AG04450 (cell line): ENCODE measurements at regions not wholly inside any gene's neighbourhood (a gene's known extent, or its start where the extent isn't known, plus 50 kb on each side); places are given as distances from the start of the nearest gene placed in this dataset.

ENCODE experiments used
- CTCF ChIA-PET: fragments of 300-600, 350-600 bp; formaldehyde crosslinking; extraction: SDS; loops from one replicate; lab custom pipeline; 2022; ENCODE audit warnings: antibody characterized with exemption, inconsistent platforms; lab: Charles Lee
- POLR2A ChIA-PET: fragments of 350-600 bp; formaldehyde crosslinking; extraction: SDS; loops from one replicate; lab custom pipeline; 2021; ENCODE audit warnings: antibody characterized with exemption, inconsistent platforms; lab: Yijun Ruan, JAX
- DNase-seq: peaks from one replicate; pipeline ENCODE4 v3.0.0-alpha.2; 2011; ENCODE audit warnings: low read depth, low spot score
- H3K27ac ChIP-seq: one replicate; pipeline ENCODE4 v1.5.1; 2012; ENCODE audit warnings: low read depth, low read length, control low read depth
- H3K27me3 ChIP-seq: one replicate; pipeline ENCODE4 v1.6.0; 2012; ENCODE audit warnings: low read length; ENCODE audit not compliant: control insufficient read depth, insufficient read depth
- H3K4me3 ChIP-seq: 2 replicates; pipeline ENCODE4 v1.5.1; 2011; ENCODE audit warnings: mild to moderate bottlenecking, low read depth, low read length, control low read depth
- H3K9me3 ChIP-seq: 2 replicates; pipeline ENCODE4 v1.5.1; 2012; ENCODE audit warnings: low read length; ENCODE audit not compliant: control insufficient read depth, insufficient read depth
- CTCF ChIP-seq: IDR thresholded peaks from 2 replicates; pipeline ENCODE4 v1.5.1; 2011; ENCODE audit warnings: low read depth, low read length, control low read depth, inconsistent platforms

GRCh38 chr9:100880284-100880683 is 148.2 kb upstream of the PLPPR1 start:
- ChIA-PET CTCF (no interaction called here), POLR2A (no interaction called here)
- Histone ChIP-seq H3K9me3 (peaks cover 2% of the 10 kb centered on the region; the same call in 1 of the 2 replicates), H3K27me3 (no peaks in the 10 kb centered on the region), H3K4me3 (no peak overlapping the region), H3K27ac (no peak overlapping the region)
- DNase-seq: no peak
- no peak for TF ChIP-seq CTCF

GRCh38 chr9:100884518-100884917 is 144.0 kb upstream of the PLPPR1 start:
- POLR2A ChIA-PET: no interaction called here
- Histone ChIP-seq H3K27me3 (no peaks in the 10 kb centered on the region), H3K9me3 (peaks cover 2% of the 10 kb centered on the region; the same call in 1 of the 2 replicates), H3K4me3 (no peak overlapping the region), H3K27ac (no peak overlapping the region)
- DNase-seq: no peak
- no peak for TF ChIP-seq CTCF
- CTCF ChIA-PET: no interaction called here

GRCh38 chr9:100890321-100890720 is 138.2 kb upstream of the PLPPR1 start:
- DNase-seq: no peak
- Histone ChIP-seq H3K27ac (no peak overlapping the region), H3K27me3 (no peaks in the 10 kb centered on the region), H3K9me3 (no peaks in the 10 kb centered on the region), H3K4me3 (no peak overlapping the region)
- ChIA-PET POLR2A (no interaction called here), CTCF (no interaction called here)
- TF ChIP-seq CTCF: no peak

GRCh38 chr9:100911273-100911672 is 117.3 kb upstream of the PLPPR1 start:
- no peak for TF ChIP-seq CTCF
- ChIA-PET POLR2A (no interaction called here), CTCF (no interaction called here)
- H3K27me3 ChIP-seq: no peaks in the 10 kb centered on the region
- no peak for DNase-seq
- H3K27ac ChIP-seq: no peak overlapping the region
- H3K9me3 ChIP-seq: peaks cover 18% of the 10 kb centered on the region; the same call in 1 of the 2 replicates
- no peak overlapping the region for H3K4me3 ChIP-seq

- CTCF ChIA-PET: no interaction called here
- POLR2A ChIA-PET: no interaction called here
Measured at GRCh38 chr9:100913257-100913656, 115.3 kb upstream of the PLPPR1 start.

More at GRCh38 chr9:100913257-100913656, 115.3 kb upstream of the PLPPR1 start:
- Histone ChIP-seq H3K9me3 (peaks cover 18% of the 10 kb centered on the region; the same call in 1 of the 2 replicates), H3K27ac (no peak overlapping the region), H3K4me3 (no peak overlapping the region), H3K27me3 (no peaks in the 10 kb centered on the region)
- DNase-seq: no peak
- TF ChIP-seq CTCF: no peak
